Ishikawa (cell line): ENCODE measurements at regions not wholly inside any gene's neighbourhood (a gene's known extent, or its start where the extent isn't known, plus 50 kb on each side); places are given as distances from the start of the nearest gene placed in this dataset.
A peak's percentile ranks its signal among the peaks of the same experiment; 100 is the strongest.

Experiments used
- EP300 ChIP-seq: IDR thresholded peaks from 2 replicates; pipeline ENCODE4 v1.6.1; 2012; ENCODE audit warnings: borderline replicate concordance
- MAX ChIP-seq: IDR thresholded peaks from 2 replicates; pipeline ENCODE4 v1.6.1; 2012
- NFIC ChIP-seq: IDR thresholded peaks from 2 replicates; pipeline ENCODE4 v1.6.1; 2012
- TAF1 ChIP-seq: IDR thresholded peaks from 2 replicates; pipeline ENCODE4 v1.6.1; 2012; ENCODE audit warnings: low read depth, mild to moderate bottlenecking
- TEAD4 ChIP-seq: IDR thresholded peaks from 2 replicates; pipeline ENCODE4 v1.6.1; 2012

GRCh38 chr4:176001151-176002006 is 64.3 kb upstream of the WDR17 start:
- TF ChIP-seq EP300 (no peak), MAX (no peak), TAF1 (no peak), NFIC (0 out of 2 replicates have a peak, but pooled peaks have one; percentile 11), TEAD4 (peak; percentile 23; the same call in 1 of the 2 replicates)
